OCI-LY7 (cell line): ENCODE measurements at regions not wholly inside any gene's neighbourhood (a gene's known extent, or its start where the extent isn't known, plus 50 kb on each side); places are given as distances from the start of the nearest gene placed in this dataset.

Source experiments
- CTCF ChIP-seq: fragments of 200-600 bp; sonication (generic); conservative IDR thresholded peaks from 2 replicates; pipeline ENCODE4 v1.5.1; 2014; ENCODE audit warnings: mild to moderate bottlenecking, antibody characterized with exemption, low read length, moderate library complexity, mixed read lengths
- EZH2phosphoT487 ChIP-seq: fragments of 200-600 bp; sonication (generic); IDR thresholded peaks from 2 replicates; pipeline ENCODE4 v1.6.1; 2018; ENCODE audit warnings: low read depth, borderline replicate concordance, mild to moderate bottlenecking, mixed run types, antibody characterized with exemption, low read length, moderate library complexity, mixed read lengths

- no peak for TF ChIP-seq CTCF
- no peak for TF ChIP-seq EZH2phosphoT487
Observed at GRCh38 chr17:77723071-77723908, 235.2 kb upstream of the TNRC6C start.
